WTC11 (cell line): ENCODE measurements at regions not wholly inside any gene's neighbourhood (a gene's known extent, or its start where the extent isn't known, plus 50 kb on each side); places are given as distances from the start of the nearest gene placed in this dataset.

Experiments
- CREB1 ChIP-seq: sonication (generic); formaldehyde crosslinking; IDR thresholded peaks from 2 replicates; pipeline ENCODE4 v1.8.0; 2023; ENCODE audit warnings: mild to moderate bottlenecking, missing genetic modification reagents
- ELF4 ChIP-seq: sonication (generic); formaldehyde crosslinking; IDR thresholded peaks from 2 replicates; pipeline ENCODE4 v1.8.1; 2022; ENCODE audit warnings: low read depth, mild to moderate bottlenecking, moderate library complexity, missing genetic modification reagents
- FOXK1 ChIP-seq: sonication (generic); formaldehyde crosslinking; IDR thresholded peaks from 2 replicates; pipeline ENCODE4 v1.8.0; 2022; ENCODE audit warnings: mild to moderate bottlenecking, moderate library complexity, missing genetic modification reagents
- GTF2I ChIP-seq: fragments of 250-450 bp; sonication (Bioruptor Pico); conservative IDR thresholded peaks from 2 replicates; pipeline ENCODE4 v1.4.0; 2021; ENCODE audit warnings: mild to moderate bottlenecking
- NFYB ChIP-seq: sonication (generic); formaldehyde crosslinking; conservative IDR thresholded peaks from 2 replicates; pipeline ENCODE4 v1.8.0; 2022; ENCODE audit warnings: low read depth, missing genetic modification reagents
- SP1 ChIP-seq: sonication (generic); formaldehyde crosslinking; conservative IDR thresholded peaks from 2 replicates; pipeline ENCODE4 v1.8.1; 2022; ENCODE audit warnings: missing genetic modification reagents
- ZNF416 ChIP-seq: fragments of 250-450 bp; sonication (Bioruptor Pico); IDR thresholded peaks from 2 replicates; pipeline ENCODE4 v1.9.0; 2021; ENCODE audit warnings: mild to moderate bottlenecking, inconsistent platforms
- TF ChIP-seq, protein P1 (sequence below): fragments of 200-600 bp; IDR thresholded peaks from 2 replicates; pipeline ENCODE4 v1.8.0; 2022; ENCODE audit warnings: antibody characterized with exemption
- TF ChIP-seq, protein P2 (sequence below): sonication (generic); formaldehyde crosslinking; IDR thresholded peaks from 2 replicates; pipeline ENCODE4 v1.8.0; 2022; ENCODE audit warnings: mild to moderate bottlenecking, missing genetic modification reagents
- TF ChIP-seq, protein P3 (sequence below): sonication (generic); formaldehyde crosslinking; IDR thresholded peaks from 2 replicates; pipeline ENCODE4 v1.8.1; 2023; ENCODE audit warnings: mild to moderate bottlenecking, missing genetic modification reagents, moderate library complexity
- TF ChIP-seq, protein P4 (sequence below): sonication (generic); formaldehyde crosslinking; IDR thresholded peaks from 2 replicates; pipeline ENCODE4 v1.8.0; 2022; ENCODE audit warnings: mild to moderate bottlenecking, missing genetic modification reagents
- TF ChIP-seq, protein P5 (sequence below): sonication (generic); formaldehyde crosslinking; IDR thresholded peaks from 2 replicates; pipeline ENCODE4 v1.8.1; 2023; ENCODE audit warnings: mild to moderate bottlenecking, missing genetic modification reagents
- TF ChIP-seq, protein P6 (sequence below): sonication (generic); formaldehyde crosslinking; conservative IDR thresholded peaks from 2 replicates; pipeline ENCODE4 v1.8.1; 2023; ENCODE audit warnings: mild to moderate bottlenecking, low read depth, missing genetic modification reagents, moderate library complexity

DNA sequence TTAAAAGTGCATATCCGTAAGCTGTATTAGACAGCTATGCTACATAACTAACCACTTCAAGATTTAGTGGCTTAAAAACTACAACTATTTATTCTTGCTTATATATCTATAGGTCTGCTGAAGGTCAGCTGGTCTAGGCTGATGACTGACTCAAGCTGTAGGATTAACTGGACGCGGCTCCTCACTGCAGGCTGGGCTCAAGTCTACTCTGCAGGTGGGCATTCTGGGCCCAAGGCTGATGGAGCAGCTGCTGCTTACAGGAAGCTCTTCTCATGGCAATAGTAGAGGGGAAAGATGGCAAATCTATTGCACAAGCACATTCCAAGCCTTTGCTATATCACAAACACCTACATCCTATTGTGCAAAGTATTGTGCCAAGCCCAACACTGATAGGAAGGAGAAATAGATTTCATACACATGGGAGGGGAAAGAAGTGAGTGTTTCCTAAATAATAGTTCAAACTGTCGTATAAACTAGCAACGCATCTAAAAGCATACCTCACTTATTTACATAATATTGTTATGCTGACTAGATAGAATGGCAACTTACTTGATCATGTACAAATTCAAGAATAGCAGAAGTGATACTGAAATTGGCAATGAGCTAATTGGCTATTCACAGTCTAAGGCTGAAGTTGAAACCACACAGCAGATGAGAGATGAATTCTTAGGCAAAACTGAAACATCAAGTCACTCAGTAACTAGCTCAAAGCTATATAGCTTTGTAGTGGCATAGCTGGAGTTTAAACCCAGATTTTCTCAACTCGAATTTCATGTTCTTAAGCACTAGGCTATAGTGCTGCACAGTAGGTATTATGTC, 263.8 kb downstream of the NKX6-1 start:
- TF ChIP-seq, protein P1, sequence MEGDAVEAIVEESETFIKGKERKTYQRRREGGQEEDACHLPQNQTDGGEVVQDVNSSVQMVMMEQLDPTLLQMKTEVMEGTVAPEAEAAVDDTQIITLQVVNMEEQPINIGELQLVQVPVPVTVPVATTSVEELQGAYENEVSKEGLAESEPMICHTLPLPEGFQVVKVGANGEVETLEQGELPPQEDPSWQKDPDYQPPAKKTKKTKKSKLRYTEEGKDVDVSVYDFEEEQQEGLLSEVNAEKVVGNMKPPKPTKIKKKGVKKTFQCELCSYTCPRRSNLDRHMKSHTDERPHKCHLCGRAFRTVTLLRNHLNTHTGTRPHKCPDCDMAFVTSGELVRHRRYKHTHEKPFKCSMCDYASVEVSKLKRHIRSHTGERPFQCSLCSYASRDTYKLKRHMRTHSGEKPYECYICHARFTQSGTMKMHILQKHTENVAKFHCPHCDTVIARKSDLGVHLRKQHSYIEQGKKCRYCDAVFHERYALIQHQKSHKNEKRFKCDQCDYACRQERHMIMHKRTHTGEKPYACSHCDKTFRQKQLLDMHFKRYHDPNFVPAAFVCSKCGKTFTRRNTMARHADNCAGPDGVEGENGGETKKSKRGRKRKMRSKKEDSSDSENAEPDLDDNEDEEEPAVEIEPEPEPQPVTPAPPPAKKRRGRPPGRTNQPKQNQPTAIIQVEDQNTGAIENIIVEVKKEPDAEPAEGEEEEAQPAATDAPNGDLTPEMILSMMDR: no peak
- TF ChIP-seq GTF2I (CRISPR knock-in tag) (no peak), NFYB (CRISPR knock-in tag) (no peak), FOXK1 (CRISPR knock-in tag) (no peak), ELF4 (CRISPR knock-in tag) (no peak), CREB1 (no peak), ZNF416 (CRISPR knock-in tag) (no peak), SP1 (CRISPR knock-in tag) (no peak)
- TF ChIP-seq, protein P2, sequence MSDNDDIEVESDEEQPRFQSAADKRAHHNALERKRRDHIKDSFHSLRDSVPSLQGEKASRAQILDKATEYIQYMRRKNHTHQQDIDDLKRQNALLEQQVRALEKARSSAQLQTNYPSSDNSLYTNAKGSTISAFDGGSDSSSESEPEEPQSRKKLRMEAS (CRISPR knock-in tag): no peak
- TF ChIP-seq, protein P3, sequence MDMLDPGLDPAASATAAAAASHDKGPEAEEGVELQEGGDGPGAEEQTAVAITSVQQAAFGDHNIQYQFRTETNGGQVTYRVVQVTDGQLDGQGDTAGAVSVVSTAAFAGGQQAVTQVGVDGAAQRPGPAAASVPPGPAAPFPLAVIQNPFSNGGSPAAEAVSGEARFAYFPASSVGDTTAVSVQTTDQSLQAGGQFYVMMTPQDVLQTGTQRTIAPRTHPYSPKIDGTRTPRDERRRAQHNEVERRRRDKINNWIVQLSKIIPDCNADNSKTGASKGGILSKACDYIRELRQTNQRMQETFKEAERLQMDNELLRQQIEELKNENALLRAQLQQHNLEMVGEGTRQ (CRISPR knock-in tag): no peak
- TF ChIP-seq, protein P4, sequence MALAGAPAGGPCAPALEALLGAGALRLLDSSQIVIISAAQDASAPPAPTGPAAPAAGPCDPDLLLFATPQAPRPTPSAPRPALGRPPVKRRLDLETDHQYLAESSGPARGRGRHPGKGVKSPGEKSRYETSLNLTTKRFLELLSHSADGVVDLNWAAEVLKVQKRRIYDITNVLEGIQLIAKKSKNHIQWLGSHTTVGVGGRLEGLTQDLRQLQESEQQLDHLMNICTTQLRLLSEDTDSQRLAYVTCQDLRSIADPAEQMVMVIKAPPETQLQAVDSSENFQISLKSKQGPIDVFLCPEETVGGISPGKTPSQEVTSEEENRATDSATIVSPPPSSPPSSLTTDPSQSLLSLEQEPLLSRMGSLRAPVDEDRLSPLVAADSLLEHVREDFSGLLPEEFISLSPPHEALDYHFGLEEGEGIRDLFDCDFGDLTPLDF (CRISPR knock-in tag): no peak
- TF ChIP-seq, protein P5, sequence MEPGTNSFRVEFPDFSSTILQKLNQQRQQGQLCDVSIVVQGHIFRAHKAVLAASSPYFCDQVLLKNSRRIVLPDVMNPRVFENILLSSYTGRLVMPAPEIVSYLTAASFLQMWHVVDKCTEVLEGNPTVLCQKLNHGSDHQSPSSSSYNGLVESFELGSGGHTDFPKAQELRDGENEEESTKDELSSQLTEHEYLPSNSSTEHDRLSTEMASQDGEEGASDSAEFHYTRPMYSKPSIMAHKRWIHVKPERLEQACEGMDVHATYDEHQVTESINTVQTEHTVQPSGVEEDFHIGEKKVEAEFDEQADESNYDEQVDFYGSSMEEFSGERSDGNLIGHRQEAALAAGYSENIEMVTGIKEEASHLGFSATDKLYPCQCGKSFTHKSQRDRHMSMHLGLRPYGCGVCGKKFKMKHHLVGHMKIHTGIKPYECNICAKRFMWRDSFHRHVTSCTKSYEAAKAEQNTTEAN (CRISPR knock-in tag): no peak
- TF ChIP-seq, protein P6, sequence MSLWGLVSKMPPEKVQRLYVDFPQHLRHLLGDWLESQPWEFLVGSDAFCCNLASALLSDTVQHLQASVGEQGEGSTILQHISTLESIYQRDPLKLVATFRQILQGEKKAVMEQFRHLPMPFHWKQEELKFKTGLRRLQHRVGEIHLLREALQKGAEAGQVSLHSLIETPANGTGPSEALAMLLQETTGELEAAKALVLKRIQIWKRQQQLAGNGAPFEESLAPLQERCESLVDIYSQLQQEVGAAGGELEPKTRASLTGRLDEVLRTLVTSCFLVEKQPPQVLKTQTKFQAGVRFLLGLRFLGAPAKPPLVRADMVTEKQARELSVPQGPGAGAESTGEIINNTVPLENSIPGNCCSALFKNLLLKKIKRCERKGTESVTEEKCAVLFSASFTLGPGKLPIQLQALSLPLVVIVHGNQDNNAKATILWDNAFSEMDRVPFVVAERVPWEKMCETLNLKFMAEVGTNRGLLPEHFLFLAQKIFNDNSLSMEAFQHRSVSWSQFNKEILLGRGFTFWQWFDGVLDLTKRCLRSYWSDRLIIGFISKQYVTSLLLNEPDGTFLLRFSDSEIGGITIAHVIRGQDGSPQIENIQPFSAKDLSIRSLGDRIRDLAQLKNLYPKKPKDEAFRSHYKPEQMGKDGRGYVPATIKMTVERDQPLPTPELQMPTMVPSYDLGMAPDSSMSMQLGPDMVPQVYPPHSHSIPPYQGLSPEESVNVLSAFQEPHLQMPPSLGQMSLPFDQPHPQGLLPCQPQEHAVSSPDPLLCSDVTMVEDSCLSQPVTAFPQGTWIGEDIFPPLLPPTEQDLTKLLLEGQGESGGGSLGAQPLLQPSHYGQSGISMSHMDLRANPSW (CRISPR knock-in tag): no peak
